GM12801 (cell line): ENCODE measurements at regions not wholly inside any gene's neighbourhood (a gene's known extent, or its start where the extent isn't known, plus 50 kb on each side); places are given as distances from the start of the nearest gene placed in this dataset.

Experiments used
- TF ChIP-seq, protein P1 (sequence below): IDR thresholded peaks from one replicate; pipeline ENCODE4 v1.5.1; 2011; ENCODE audit warnings: control low read depth; ENCODE audit not compliant: insufficient read length; ENCODE audit errors: extremely low read depth

DNA sequence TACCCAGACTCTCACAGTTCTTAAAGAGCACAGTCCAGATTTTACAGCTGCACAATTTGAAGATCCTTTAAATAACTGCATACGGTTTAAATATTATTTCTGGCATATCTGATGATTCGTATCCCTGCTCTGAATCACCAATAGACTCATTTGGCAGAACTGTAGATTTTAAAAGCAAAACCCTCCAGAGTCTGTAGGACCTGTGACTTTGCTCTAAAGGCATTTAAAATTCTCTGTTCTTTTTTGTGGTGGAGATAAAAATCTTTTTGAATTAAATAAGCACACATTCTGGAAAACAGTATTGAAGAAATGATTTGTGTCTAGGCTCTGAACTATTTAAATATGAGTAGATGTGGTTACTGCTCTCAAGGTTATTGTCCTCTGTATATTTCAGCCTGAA is 246.2 kb upstream of the PITX2 start:
- TF ChIP-seq, protein P1, sequence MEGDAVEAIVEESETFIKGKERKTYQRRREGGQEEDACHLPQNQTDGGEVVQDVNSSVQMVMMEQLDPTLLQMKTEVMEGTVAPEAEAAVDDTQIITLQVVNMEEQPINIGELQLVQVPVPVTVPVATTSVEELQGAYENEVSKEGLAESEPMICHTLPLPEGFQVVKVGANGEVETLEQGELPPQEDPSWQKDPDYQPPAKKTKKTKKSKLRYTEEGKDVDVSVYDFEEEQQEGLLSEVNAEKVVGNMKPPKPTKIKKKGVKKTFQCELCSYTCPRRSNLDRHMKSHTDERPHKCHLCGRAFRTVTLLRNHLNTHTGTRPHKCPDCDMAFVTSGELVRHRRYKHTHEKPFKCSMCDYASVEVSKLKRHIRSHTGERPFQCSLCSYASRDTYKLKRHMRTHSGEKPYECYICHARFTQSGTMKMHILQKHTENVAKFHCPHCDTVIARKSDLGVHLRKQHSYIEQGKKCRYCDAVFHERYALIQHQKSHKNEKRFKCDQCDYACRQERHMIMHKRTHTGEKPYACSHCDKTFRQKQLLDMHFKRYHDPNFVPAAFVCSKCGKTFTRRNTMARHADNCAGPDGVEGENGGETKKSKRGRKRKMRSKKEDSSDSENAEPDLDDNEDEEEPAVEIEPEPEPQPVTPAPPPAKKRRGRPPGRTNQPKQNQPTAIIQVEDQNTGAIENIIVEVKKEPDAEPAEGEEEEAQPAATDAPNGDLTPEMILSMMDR: no peak

DNA sequence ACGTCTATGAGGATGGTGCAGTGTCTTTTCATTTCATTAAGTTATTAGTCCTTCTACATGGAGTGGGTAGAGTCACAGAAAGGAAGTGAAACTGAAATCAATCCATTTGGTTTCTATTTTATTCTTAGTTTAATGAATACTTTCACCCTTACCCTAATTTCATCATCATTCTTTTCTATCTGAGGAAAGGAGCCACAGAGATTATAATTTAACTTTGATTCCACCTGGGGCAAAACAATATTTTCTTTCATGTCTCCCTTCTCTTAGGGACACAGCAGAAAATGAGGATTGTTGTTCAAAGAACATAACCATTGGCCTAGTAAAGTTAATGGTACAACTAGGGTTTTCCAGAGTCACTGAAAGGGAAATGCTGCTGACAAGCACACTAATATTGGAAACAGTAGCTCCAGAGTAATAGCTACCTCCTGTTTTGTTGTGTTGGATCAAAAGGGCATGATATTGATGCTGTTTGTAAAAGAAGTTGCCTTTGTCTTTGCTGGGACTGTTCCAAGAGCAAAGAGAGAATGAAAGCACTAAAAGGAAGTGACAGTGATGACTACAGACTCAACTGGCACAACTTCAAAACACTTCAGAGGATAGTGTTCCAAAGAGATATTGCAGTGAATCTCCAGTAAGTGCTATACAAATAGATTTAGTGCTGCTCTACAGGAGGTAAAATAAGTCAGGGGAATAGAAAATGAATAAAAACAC is 247.1 kb upstream of the PITX2 start:
- TF ChIP-seq, protein P1: no peak

DNA sequence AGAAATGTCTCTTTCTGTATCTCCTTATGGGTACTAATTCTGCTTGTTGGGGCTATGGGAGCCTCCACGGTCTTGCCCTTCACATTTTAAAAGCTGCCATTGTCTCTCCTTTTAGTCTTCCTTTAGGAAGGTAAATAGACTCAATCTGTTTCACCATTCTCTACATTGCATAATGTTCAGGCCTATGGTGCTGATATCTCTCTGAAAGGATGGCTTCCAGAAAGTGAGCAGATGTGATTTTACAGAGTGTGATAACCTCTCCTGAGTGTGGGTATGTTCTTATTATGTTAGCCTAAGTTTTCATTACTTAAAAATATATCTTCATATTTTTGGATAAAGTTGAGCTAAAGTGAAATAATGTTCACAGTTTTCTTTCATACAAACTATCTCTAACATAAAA is 254.0 kb upstream of the PITX2 start:
- TF ChIP-seq, protein P1: no peak

DNA sequence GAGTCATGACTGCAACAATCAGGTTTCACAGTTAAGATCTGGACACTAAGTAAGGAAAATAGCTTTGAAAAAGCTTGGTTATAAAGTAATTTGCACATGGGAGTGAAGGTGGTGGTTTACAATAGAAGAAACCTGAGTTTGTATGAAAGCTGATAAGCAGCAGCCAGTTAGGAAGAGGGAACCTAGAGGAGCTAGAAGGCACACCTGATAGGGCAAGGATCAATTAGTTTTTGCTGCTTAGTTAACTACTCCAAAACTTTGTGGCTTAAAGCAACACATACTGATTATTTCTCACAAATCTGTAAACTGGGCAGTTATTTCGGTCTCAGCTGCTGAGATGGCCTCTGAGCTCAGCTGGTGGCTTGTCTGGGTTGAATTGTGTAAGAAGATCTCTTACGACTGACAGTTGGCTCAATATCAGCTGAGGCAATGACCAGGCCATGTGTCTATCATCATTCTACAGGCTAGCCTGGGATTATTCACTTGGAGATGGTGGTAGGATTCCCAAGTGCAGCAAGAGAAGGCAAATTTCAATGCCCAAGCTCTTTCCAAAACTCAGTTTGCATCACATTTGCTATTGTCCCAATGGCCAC is 255.0 kb upstream of the PITX2 start:
- TF ChIP-seq, protein P1: no peak

DNA sequence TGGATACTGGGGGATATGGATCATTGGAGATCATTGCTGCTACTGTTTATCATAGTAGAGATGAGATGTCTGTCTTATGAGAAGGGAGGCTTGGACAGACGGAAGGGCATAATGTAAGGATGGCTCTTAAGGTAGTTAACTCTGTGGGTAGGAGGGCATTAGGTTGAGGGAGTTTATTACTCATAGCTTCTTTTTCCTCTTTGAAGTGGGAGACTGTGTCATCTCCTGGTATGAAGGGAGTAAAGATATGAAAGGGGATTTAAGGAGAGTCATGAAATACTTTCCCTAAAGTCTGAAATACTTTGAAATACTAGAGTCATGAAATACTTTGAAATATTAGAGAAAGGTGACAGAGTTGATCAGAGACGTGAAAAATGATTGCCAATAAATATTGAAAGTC is 255.5 kb upstream of the PITX2 start:
- TF ChIP-seq, protein P1: no peak

DNA sequence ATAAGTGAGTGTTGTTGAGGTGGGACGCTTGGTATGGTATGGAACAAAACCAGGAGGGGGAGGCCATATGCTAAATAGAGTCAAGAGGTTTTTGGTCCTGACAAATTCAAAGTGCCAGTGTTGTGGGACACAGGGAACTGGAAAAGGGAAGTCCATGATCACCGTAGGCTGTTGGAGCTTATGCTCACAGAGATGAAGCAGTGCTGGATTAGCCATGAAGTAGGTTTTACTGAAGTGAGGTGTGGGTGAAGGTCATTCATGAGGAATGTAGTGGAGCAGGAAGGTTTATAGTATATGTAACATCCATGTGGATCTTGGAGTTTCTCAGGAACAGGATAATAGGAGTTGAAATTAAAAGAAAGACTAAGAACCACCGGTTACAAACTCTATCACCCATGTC is 256.1 kb upstream of the PITX2 start:
- TF ChIP-seq, protein P1: no peak

DNA sequence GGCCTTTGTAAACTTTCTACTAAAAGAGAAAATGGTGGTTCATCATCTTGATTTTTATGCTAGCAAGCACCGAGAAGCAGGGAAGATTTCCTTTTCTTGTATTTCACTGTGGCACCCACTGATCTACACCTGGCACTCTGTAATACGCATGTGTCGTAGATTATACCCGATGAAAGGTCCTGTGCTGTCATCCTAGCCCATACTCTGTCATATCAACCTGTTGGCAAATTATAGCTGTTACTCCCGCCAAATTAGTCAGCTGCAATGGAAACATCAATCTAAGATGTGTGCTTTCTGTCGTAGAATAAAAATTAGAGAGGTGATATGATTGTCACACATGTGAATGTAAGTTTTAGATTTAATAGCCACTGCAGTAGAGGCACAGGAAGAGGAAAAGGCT is 263.4 kb upstream of the PITX2 start:
- TF ChIP-seq, protein P1: no peak
